ENCODE measurements at regions not wholly inside any gene's neighbourhood (a gene's known extent, or its start where the extent isn't known, plus 50 kb on each side); places are given as distances from the start of the nearest gene placed in this dataset.

GRCh38 chr2:208939852-208940251, 484.0 kb upstream of the MAP2 start:
- TF ChIP-seq, protein P1, sequence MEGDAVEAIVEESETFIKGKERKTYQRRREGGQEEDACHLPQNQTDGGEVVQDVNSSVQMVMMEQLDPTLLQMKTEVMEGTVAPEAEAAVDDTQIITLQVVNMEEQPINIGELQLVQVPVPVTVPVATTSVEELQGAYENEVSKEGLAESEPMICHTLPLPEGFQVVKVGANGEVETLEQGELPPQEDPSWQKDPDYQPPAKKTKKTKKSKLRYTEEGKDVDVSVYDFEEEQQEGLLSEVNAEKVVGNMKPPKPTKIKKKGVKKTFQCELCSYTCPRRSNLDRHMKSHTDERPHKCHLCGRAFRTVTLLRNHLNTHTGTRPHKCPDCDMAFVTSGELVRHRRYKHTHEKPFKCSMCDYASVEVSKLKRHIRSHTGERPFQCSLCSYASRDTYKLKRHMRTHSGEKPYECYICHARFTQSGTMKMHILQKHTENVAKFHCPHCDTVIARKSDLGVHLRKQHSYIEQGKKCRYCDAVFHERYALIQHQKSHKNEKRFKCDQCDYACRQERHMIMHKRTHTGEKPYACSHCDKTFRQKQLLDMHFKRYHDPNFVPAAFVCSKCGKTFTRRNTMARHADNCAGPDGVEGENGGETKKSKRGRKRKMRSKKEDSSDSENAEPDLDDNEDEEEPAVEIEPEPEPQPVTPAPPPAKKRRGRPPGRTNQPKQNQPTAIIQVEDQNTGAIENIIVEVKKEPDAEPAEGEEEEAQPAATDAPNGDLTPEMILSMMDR (IDR thresholded peaks at IDR 0.05) = no peak

DNA sequence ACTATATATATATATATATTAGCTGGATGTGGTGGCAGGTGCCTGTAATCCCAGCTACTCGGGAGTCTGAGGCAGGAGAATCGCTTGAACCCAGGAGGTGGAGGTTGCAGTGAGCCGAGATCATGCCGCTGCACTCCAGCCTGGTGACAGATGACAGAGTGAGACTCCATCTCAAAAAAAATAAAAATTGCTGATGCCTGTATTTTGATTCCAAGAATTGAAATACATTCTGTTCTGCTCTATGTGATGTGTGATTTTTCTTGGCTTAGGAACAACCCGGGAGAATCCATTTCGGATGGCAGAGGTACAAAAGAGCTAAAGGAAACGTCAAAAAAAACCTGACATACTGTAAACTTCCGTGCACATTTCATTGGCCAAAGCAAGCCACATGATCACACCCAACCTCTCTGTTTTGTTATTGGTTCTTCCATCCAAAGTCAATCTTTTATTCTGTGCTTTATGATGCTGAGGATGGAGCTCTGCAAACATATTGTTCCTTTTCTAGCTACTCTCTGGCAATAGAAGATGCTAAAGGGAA, 478.1 kb upstream of the MAP2 start:
- Histone ChIP-seq H3K27ac (no peak overlapping the region), H3K9me3 (no peaks in the 10 kb centered on the region), H3K4me1 (no peaks in the 10 kb centered on the region), H3K4me3 (no peak overlapping the region), H3K36me3 (no peaks in the 10 kb centered on the region), H3K27me3 (ENCODE audit: low read depth) (no peaks in the 10 kb centered on the region)
- TF ChIP-seq, protein P1 (IDR thresholded peaks at IDR 0.05) = no peak
- DNase-seq (no peak), ATAC-seq (no peak)
- intact Hi-C loops (cut with DNase I) = no loop called here

More at GRCh38 chr2:208939852-208940251, 484.0 kb upstream of the MAP2 start:
- Histone ChIP-seq H3K4me1 (no peaks in the 10 kb centered on the region), H3K4me3 (no peak overlapping the region), H3K27me3 (ENCODE audit: low read depth) (no peaks in the 10 kb centered on the region), H3K36me3 (no peaks in the 10 kb centered on the region), H3K9me3 (no peaks in the 10 kb centered on the region), H3K27ac (no peak overlapping the region)
- DNase-seq (no peak), ATAC-seq (no peak)
- intact Hi-C loops (cut with DNase I) = no loop called here

DNA sequence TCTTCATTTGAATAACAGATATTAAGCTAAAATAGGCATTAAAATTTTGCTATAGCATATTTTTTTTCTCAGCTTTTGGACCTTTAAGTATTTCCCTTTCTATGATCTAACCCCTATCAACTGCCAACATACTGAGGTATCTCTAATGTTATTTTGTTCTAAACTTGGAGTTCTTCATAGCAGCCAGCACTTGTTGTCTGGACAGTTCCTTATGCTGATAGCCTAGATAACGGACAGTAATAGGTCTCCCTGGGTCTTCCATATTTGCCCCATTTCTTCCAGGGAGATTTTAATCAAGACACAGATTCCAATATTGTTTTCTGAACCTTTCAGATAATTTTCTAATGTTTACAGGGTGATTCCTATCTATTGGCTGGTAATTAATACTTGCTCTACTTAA, 475.8 kb upstream of the MAP2 start:
- H3K4me3 ChIP-seq = no peak overlapping the region
- no peaks in the 10 kb centered on the region for H3K9me3 ChIP-seq
- TF ChIP-seq, protein P1 (IDR thresholded peaks at IDR 0.05) = no peak
- no peak for ATAC-seq
- H3K36me3 ChIP-seq = no peaks in the 10 kb centered on the region
- H3K27ac ChIP-seq = no peak overlapping the region
- H3K27me3 ChIP-seq (ENCODE audit: low read depth) = no peaks in the 10 kb centered on the region
- DNase-seq = no peak
- no peaks in the 10 kb centered on the region for H3K4me1 ChIP-seq
- intact Hi-C loops (cut with DNase I) = no loop called here

GRCh38 chr2:208970070-208970469, 453.8 kb upstream of the MAP2 start:
- intact Hi-C loops (cut with DNase I) = no loop called here
- ATAC-seq = no peak
- DNase-seq = no peak

DNA sequence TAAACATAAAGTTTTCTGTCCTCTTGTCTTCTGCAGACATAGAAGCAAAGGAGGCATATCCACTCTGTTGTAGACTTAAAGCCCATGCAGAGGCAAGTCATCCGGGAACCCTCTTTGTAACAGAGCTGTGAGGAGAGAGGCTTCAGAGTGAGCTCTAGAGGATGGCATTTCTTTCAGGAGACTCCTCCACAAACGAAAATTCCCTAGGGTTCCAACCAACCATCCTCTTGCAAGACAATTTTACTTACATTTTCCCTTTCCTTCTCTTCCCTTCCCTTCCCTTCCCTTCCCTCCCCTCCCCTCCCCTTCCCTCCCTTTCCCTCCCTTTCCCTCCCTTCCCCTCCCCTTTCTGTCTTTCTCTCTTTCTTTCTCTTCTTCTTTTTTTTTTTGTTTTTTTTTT, 446.3 kb upstream of the MAP2 start:
- H3K27me3 ChIP-seq (ENCODE audit: low read depth) = no peaks in the 10 kb centered on the region
- no peak overlapping the region for H3K4me3 ChIP-seq
- no peak overlapping the region for H3K27ac ChIP-seq
- TF ChIP-seq, protein P1 (IDR thresholded peaks at IDR 0.05) = no peak
- no peaks in the 10 kb centered on the region for H3K9me3 ChIP-seq
- no peak for ATAC-seq
- H3K4me1 ChIP-seq = no peaks in the 10 kb centered on the region
- DNase-seq = no peak
- H3K36me3 ChIP-seq = no peaks in the 10 kb centered on the region
- intact Hi-C loops (cut with DNase I) = no loop called here

More at GRCh38 chr2:208970070-208970469, 453.8 kb upstream of the MAP2 start:
- Histone ChIP-seq H3K4me1 (no peaks in the 10 kb centered on the region), H3K36me3 (no peaks in the 10 kb centered on the region), H3K27me3 (ENCODE audit: low read depth) (no peaks in the 10 kb centered on the region), H3K9me3 (peaks cover 5% of the 10 kb centered on the region), H3K4me3 (no peak overlapping the region), H3K27ac (no peak overlapping the region)
- TF ChIP-seq, protein P1 (IDR thresholded peaks at IDR 0.05) = no peak
